ENCODE measurements at regions not wholly inside any gene's neighbourhood (a gene's known extent, or its start where the extent isn't known, plus 50 kb on each side); places are given as distances from the start of the nearest gene placed in this dataset.

- TF ChIP-seq EED (CRISPR knock-in tag; IDR thresholded peaks at IDR 0.05): no peak
- TF ChIP-seq POLR2A (IDR thresholded peaks at IDR 0.05; ENCODE audit: insufficient read depth in 1 of 2, low read depth in 2 of 2, low read length in 2 of 2): no peak
- TF ChIP-seq NFE2 (CRISPR knock-in tag; IDR thresholded peaks at IDR 0.05): no peak
- no peak for TF ChIP-seq CTCF (CRISPR knock-in tag; IDR thresholded peaks at IDR 0.05)
- no peak for TF ChIP-seq ZHX1 (CRISPR knock-in tag; IDR thresholded peaks at IDR 0.05; ENCODE audit: low read depth)
- no peak for TF ChIP-seq SUZ12 (IDR thresholded peaks at IDR 0.05; ENCODE audit: low read depth, low read length)
- TF ChIP-seq ZBTB44 (CRISPR knock-in tag; IDR thresholded peaks at IDR 0.05): no peak
- no peak for TF ChIP-seq HOXD1 (CRISPR knock-in tag; IDR thresholded peaks at IDR 0.05)
- no peak for TF ChIP-seq PBX3 (CRISPR knock-in tag; IDR thresholded peaks at IDR 0.05; ENCODE audit: borderline replicate concordance)
- TF ChIP-seq ERF (CRISPR knock-in tag; IDR thresholded peaks at IDR 0.05): no peak
- TF ChIP-seq ZBTB7B (CRISPR knock-in tag; IDR thresholded peaks at IDR 0.05): no peak
- no peak for TF ChIP-seq AFF4 (CRISPR knock-in tag; IDR thresholded peaks at IDR 0.05)
Measured at GRCh38 chr3:87126321-87126720, 100.8 kb upstream of the CHMP2B start.
